ENCODE measurements at regions not wholly inside any gene's neighbourhood (a gene's known extent, or its start where the extent isn't known, plus 50 kb on each side); places are given as distances from the start of the nearest gene placed in this dataset.

GRCh38 chr4:24260133-24260715 is 324.1 kb downstream of the DHX15 start:
- no peak for TF ChIP-seq POLR2A (IDR thresholded peaks at IDR 0.05)
- no peak for TF ChIP-seq CTCF (IDR thresholded peaks at IDR 0.05)

Data from ovary (tissue), 3 donors.